CD4-positive, CD25-positive, alpha-beta regulatory T cell (primary cell): ENCODE measurements at regions not wholly inside any gene's neighbourhood (a gene's known extent, or its start where the extent isn't known, plus 50 kb on each side); places are given as distances from the start of the nearest gene placed in this dataset.

Experiments used
- ATAC-seq, 2 donors: fragments of 150-1000 bp; cut with Tn5 transposase; one replicate each; pipeline ENCODE4 v1.10.0; 2021; ENCODE audit warnings: low read depth in 2 of 2, moderate number of reproducible peaks in 2 of 2, moderate library complexity in 1 of 2
- DNase-seq, 3 donors: peaks; one replicate each; pipeline versions ENCODE4 v3.0.0 to v3.0.0-alpha.2; 2012 to 2022; ENCODE audit warnings: mixed read lengths in 1 of 3
- H3K27ac ChIP-seq: one replicate; pipeline ENCODE4 v1.7.0; 2013; ENCODE audit warnings: mild to moderate bottlenecking, low read length; ENCODE audit not compliant: insufficient read depth, poor library complexity, severe bottlenecking
- H3K27me3 ChIP-seq: one replicate; pipeline ENCODE4 v1.7.0; 2013; ENCODE audit warnings: low read length; ENCODE audit not compliant: control insufficient read depth, insufficient read depth
- H3K36me3 ChIP-seq: one replicate; pipeline ENCODE4 v1.7.0; 2013; ENCODE audit warnings: mild to moderate bottlenecking, low read length, moderate library complexity; ENCODE audit not compliant: control insufficient read depth, insufficient read depth
- H3K4me1 ChIP-seq: 2 replicates; pipeline ENCODE4 v1.7.0; 2013; ENCODE audit warnings: mild to moderate bottlenecking, low read length; ENCODE audit not compliant: insufficient read depth, control insufficient read depth, poor library complexity, severe bottlenecking
- H3K4me3 ChIP-seq: one replicate; pipeline ENCODE4 v1.7.0; 2013; ENCODE audit warnings: low read depth, mild to moderate bottlenecking, low read length, moderate library complexity
- H3K9me3 ChIP-seq, 2 experiments: 1 replicate in 1 of 2; 2 replicates in 1 of 2; pipeline ENCODE4 v1.7.0; 2013; ENCODE audit warnings: low read length in 2 of 2, mild to moderate bottlenecking in 1 of 2, moderate library complexity in 1 of 2; ENCODE audit not compliant: control insufficient read depth in 2 of 2
- H3K27ac Mint-ChIP-seq, 3 donors: one replicate each; pipeline ENCODE4 v1.8.0; 2020 to 2022; ENCODE audit warnings: mild to moderate bottlenecking in 3 of 3, mixed read lengths in 3 of 3, moderate library complexity in 2 of 3
- H3K27me3 Mint-ChIP-seq: one replicate; pipeline ENCODE4 v1.8.0; 2022; ENCODE audit warnings: mild to moderate bottlenecking, mixed read lengths
- H3K36me3 Mint-ChIP-seq: one replicate; pipeline ENCODE4 v1.8.0; 2020; ENCODE audit warnings: mixed read lengths
- H3K4me1 Mint-ChIP-seq, 4 donors: one replicate each; pipeline ENCODE4 v1.8.0; 2020 to 2022; ENCODE audit warnings: mixed read lengths in 4 of 4, mild to moderate bottlenecking in 1 of 4
- H3K4me3 Mint-ChIP-seq, 4 donors: one replicate each; pipeline ENCODE4 v1.8.0; 2020 to 2022; ENCODE audit warnings: mild to moderate bottlenecking in 4 of 4, mixed read lengths in 4 of 4, moderate library complexity in 3 of 4
- H3K9me3 Mint-ChIP-seq, 7 donors: one replicate each; pipeline ENCODE4 v1.8.0; 2020 to 2022; ENCODE audit warnings: mixed read lengths in 7 of 7, mild to moderate bottlenecking in 3 of 7, moderate library complexity in 2 of 7

GRCh38 chr1:98098473-98098872 lies 177.6 kb upstream of the DPYD start:
- Mint-ChIP-seq H3K27ac (no peak overlapping the region), H3K36me3 (no peaks in the 10 kb centered on the region), H3K4me3 (no peak overlapping the region), H3K4me1 (no peaks in the 10 kb centered on the region), H3K27me3 (no peaks in the 10 kb centered on the region), H3K9me3 (peaks cover 0 to 5% (median 0%) of the 10 kb centered on the region in 7 donors)
- ATAC-seq, result no peak
- Histone ChIP-seq H3K9me3 (no peaks in the 10 kb centered on the region), H3K27me3 (no peaks in the 10 kb centered on the region), H3K27ac (no peak overlapping the region), H3K4me1 (no peaks in the 10 kb centered on the region), H3K4me3 (no peak overlapping the region), H3K36me3 (no peaks in the 10 kb centered on the region)
- no peak for DNase-seq

DNA sequence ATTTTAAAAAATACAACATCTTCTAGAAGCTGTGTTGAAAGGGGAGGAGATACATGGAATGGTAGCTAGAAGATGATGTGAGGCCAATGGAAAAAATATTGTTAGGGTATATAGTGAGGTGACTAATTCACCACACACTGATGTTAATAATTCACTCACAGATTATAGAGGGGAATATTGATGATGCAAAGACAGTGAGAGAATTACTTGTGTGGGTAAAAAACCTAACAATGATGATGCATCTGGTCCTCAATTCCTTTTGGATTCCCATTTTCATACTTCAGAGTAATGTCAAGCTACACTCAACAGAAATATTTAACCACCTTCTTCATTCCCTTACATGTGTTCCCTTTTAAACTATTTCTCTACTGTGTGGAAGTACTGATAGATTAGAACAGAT lies 169.5 kb upstream of the DPYD start:
- Histone ChIP-seq H3K4me1 (no peaks in the 10 kb centered on the region), H3K4me3 (no peak overlapping the region), H3K27ac (no peak overlapping the region), H3K9me3 (no peaks in the 10 kb centered on the region), H3K27me3 (no peaks in the 10 kb centered on the region), H3K36me3 (no peaks in the 10 kb centered on the region)
- Mint-ChIP-seq H3K36me3 (no peaks in the 10 kb centered on the region), H3K27me3 (no peaks in the 10 kb centered on the region), H3K4me1 (no peaks in the 10 kb centered on the region), H3K4me3 (no peak overlapping the region), H3K27ac (no peak overlapping the region), H3K9me3 (peaks cover 0 to 4% (median 0%) of the 10 kb centered on the region in 7 donors)
- DNase-seq (no peak), ATAC-seq (no peak)

DNA sequence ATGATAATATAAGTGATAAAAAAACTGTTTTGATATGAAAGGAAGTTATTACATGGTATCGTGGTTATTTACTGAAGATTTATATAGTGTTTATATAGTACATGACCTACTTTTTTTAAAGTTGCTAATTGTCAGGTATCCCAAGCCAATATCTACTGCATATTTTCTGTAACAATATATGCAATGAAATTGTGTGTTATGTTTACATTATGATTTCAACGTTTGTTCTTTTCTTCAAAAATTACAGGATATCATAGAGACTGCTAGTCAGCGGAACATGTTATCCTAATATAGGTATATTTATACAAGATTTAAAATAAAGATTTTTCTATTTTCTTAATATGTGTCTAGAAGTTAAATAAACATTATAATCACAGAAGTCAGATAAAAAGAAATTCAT lies 167.5 kb upstream of the DPYD start:
- Mint-ChIP-seq H3K9me3 (peaks cover 0 to 2% (median 0%) of the 10 kb centered on the region in 7 donors), H3K27ac (no peak overlapping the region), H3K4me3 (no peak overlapping the region), H3K36me3 (no peaks in the 10 kb centered on the region), H3K4me1 (no peaks in the 10 kb centered on the region), H3K27me3 (no peaks in the 10 kb centered on the region)
- Histone ChIP-seq H3K36me3 (no peaks in the 10 kb centered on the region), H3K27ac (no peak overlapping the region), H3K4me3 (no peak overlapping the region), H3K4me1 (no peaks in the 10 kb centered on the region), H3K27me3 (no peaks in the 10 kb centered on the region), H3K9me3 (no peaks in the 10 kb centered on the region)
- ATAC-seq (no peak), DNase-seq (no peak)

- ATAC-seq (no peak), DNase-seq (no peak)
- no peak overlapping the region for H3K4me3 ChIP-seq
- no peaks in the 10 kb centered on the region for H3K9me3 ChIP-seq
- H3K27ac Mint-ChIP-seq, result no peak overlapping the region
- no peaks in the 10 kb centered on the region for H3K4me1 Mint-ChIP-seq
- H3K36me3 ChIP-seq, result no peaks in the 10 kb centered on the region
- H3K4me1 ChIP-seq, result no peaks in the 10 kb centered on the region
- H3K27me3 ChIP-seq, result no peaks in the 10 kb centered on the region
- H3K4me3 Mint-ChIP-seq, result no peak overlapping the region
- H3K9me3 Mint-ChIP-seq, result peaks cover 0 to 2% (median 0%) of the 10 kb centered on the region in 7 donors
- peaks cover 4% of the 10 kb centered on the region for H3K27me3 Mint-ChIP-seq
- H3K36me3 Mint-ChIP-seq, result no peaks in the 10 kb centered on the region
- H3K27ac ChIP-seq, result no peak overlapping the region
Measured at GRCh38 chr1:98086796-98087441, 166.1 kb upstream of the DPYD start.

DNA sequence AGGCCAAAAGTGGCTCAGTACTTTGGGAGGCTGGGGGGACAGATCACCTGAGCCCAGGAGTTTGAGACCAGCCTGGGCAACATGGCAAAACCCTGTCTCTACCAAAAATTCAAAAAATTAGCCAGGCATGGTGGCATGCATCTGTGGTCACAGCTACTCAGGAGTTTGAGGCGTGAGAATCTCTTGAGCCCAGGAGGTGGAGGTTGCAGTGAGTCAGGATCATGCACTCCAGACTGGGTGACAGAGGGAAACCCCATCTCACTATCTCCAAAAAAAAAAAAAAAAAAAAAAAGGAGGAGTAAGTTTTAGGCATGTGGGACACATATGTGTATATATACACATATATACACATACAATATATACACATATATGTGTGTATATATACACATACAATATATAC lies 165.3 kb upstream of the DPYD start:
- Mint-ChIP-seq H3K9me3 (peaks cover 0 to 2% (median 0%) of the 10 kb centered on the region in 7 donors), H3K27ac (no peak overlapping the region), H3K4me1 (no peaks in the 10 kb centered on the region), H3K36me3 (no peaks in the 10 kb centered on the region), H3K4me3 (no peak overlapping the region), H3K27me3 (peaks cover 4% of the 10 kb centered on the region)
- Histone ChIP-seq H3K4me3 (no peak overlapping the region), H3K27me3 (no peaks in the 10 kb centered on the region), H3K36me3 (no peaks in the 10 kb centered on the region), H3K4me1 (no peaks in the 10 kb centered on the region), H3K27ac (no peak overlapping the region), H3K9me3 (no peaks in the 10 kb centered on the region)
- DNase-seq, result no peak
- ATAC-seq, result no peak

DNA sequence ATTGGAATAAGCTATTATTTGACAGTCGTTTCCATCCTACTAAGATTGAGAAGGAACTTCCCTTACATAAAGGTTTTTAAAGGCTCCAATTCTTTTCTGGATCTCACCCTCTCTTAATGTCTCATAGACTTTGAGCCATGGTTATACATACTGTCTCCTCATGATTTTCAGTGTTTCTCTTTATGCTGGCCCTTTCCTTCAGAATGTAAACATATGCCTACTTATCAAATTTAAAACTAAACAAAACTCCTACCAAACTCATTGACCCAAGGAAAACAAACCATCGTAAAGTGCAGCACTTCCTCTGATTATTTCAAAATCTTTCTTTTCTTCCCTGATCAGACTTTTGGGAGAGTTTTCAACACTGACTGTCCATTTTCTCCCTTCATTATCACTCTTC lies 163.4 kb upstream of the DPYD start:
- Mint-ChIP-seq H3K4me3 (no peak overlapping the region), H3K27ac (no peak overlapping the region), H3K9me3 (peaks cover 0 to 4% (median 0%) of the 10 kb centered on the region in 7 donors), H3K27me3 (peaks cover 4% of the 10 kb centered on the region), H3K4me1 (no peaks in the 10 kb centered on the region), H3K36me3 (no peaks in the 10 kb centered on the region)
- H3K36me3 ChIP-seq, result no peaks in the 10 kb centered on the region
- H3K27ac ChIP-seq, result no peak overlapping the region
- ATAC-seq, result no peak
- H3K4me1 ChIP-seq, result no peaks in the 10 kb centered on the region
- no peaks in the 10 kb centered on the region for H3K9me3 ChIP-seq
- no peak for DNase-seq
- H3K27me3 ChIP-seq, result no peaks in the 10 kb centered on the region
- no peak overlapping the region for H3K4me3 ChIP-seq

GRCh38 chr1:98081944-98082343 lies 161.1 kb upstream of the DPYD start:
- no peak overlapping the region for H3K27ac Mint-ChIP-seq
- Histone ChIP-seq H3K4me3 (no peak overlapping the region), H3K36me3 (no peaks in the 10 kb centered on the region), H3K9me3 (no peaks in the 10 kb centered on the region), H3K27me3 (no peaks in the 10 kb centered on the region), H3K27ac (no peak overlapping the region), H3K4me1 (no peaks in the 10 kb centered on the region)
- ATAC-seq, result no peak
- no peaks in the 10 kb centered on the region for H3K36me3 Mint-ChIP-seq
- peaks cover 0 to 4% (median 0%) of the 10 kb centered on the region in 7 donors for H3K9me3 Mint-ChIP-seq
- no peak overlapping the region for H3K4me3 Mint-ChIP-seq
- H3K4me1 Mint-ChIP-seq, result no peaks in the 10 kb centered on the region
- no peak for DNase-seq
- H3K27me3 Mint-ChIP-seq, result peaks cover 4% of the 10 kb centered on the region

- no peak for ATAC-seq
Measured at GRCh38 chr1:98078596-98078995, 157.8 kb upstream of the DPYD start.

More at GRCh38 chr1:98078596-98078995, 157.8 kb upstream of the DPYD start:
- Mint-ChIP-seq H3K27ac (no peak overlapping the region), H3K36me3 (no peaks in the 10 kb centered on the region), H3K4me1 (no peaks in the 10 kb centered on the region), H3K9me3 (peaks cover 0 to 1% (median 0%) of the 10 kb centered on the region in 7 donors), H3K27me3 (peaks cover 4% of the 10 kb centered on the region), H3K4me3 (no peak overlapping the region)
- H3K27ac ChIP-seq, result no peak overlapping the region
- no peaks in the 10 kb centered on the region for H3K27me3 ChIP-seq
- no peak for DNase-seq
- H3K4me3 ChIP-seq, result no peak overlapping the region
- H3K9me3 ChIP-seq, result no peaks in the 10 kb centered on the region
- no peaks in the 10 kb centered on the region for H3K36me3 ChIP-seq
- H3K4me1 ChIP-seq, result no peaks in the 10 kb centered on the region
